Cardiac fibroblast (primary cell): ENCODE measurements at regions not wholly inside any gene's neighbourhood (a gene's known extent, or its start where the extent isn't known, plus 50 kb on each side); places are given as distances from the start of the nearest gene placed in this dataset.

Experiments
- DNase-seq, 2 donors: peaks; one replicate each; pipeline versions ENCODE4 v3.0.0 to v3.0.0-alpha.2; 2010; ENCODE audit warnings: low read depth in 2 of 2
- H3K4me3 ChIP-seq, 2 donors: replicated peaks in 1 of 2; 1 replicate in 1 of 2; 2 replicates in 1 of 2; pipeline ENCODE4 v1.5.1; 2011; ENCODE audit warnings: low read depth in 2 of 2, low read length in 2 of 2, mild to moderate bottlenecking in 2 of 2, moderate library complexity in 1 of 2
- CTCF ChIP-seq: IDR thresholded peaks from one replicate; pipeline ENCODE4 v1.5.1; 2011; ENCODE audit warnings: low read depth, mild to moderate bottlenecking, low read length, inconsistent platforms

- no peak for TF ChIP-seq CTCF
- no peak overlapping the region for H3K4me3 ChIP-seq
- DNase-seq, result peak; percentile 16 to 44
These were observed 577.0 kb downstream of the SPOCK3 start for GRCh38 chr4:166657261-166657660.

GRCh38 chr4:166658585-166658984, 575.7 kb downstream of the SPOCK3 start:
- H3K4me3 ChIP-seq, result no peak overlapping the region
- no peak for DNase-seq
- TF ChIP-seq CTCF, result no peak

- DNase-seq, result no peak
- no peak overlapping the region for H3K4me3 ChIP-seq
- no peak for TF ChIP-seq CTCF
These were observed 571.9 kb downstream of the SPOCK3 start for GRCh38 chr4:166662266-166662843.

- H3K4me3 ChIP-seq, result no peak overlapping the region
- no peak for DNase-seq
- no peak for TF ChIP-seq CTCF
These were observed 564.0 kb downstream of the SPOCK3 start for GRCh38 chr4:166670341-166670740.

GRCh38 chr4:166673911-166674310, 560.4 kb downstream of the SPOCK3 start:
- DNase-seq, result no peak
- no peak for TF ChIP-seq CTCF

GRCh38 chr4:166675411-166675810, 558.9 kb downstream of the SPOCK3 start:
- no peak overlapping the region for H3K4me3 ChIP-seq
- no peak for TF ChIP-seq CTCF
- peak; percentile 61 to 66 for DNase-seq

More at GRCh38 chr4:166673911-166674310, 560.4 kb downstream of the SPOCK3 start:
- H3K4me3 ChIP-seq, result no peak overlapping the region

- TF ChIP-seq CTCF, result no peak
- DNase-seq, result no peak
- no peak overlapping the region for H3K4me3 ChIP-seq
These were observed 553.5 kb downstream of the SPOCK3 start for GRCh38 chr4:166680796-166681195.
